Body of pancreas (tissue), 4 donors: ENCODE measurements at regions not wholly inside any gene's neighbourhood (a gene's known extent, or its start where the extent isn't known, plus 50 kb on each side); places are given as distances from the start of the nearest gene placed in this dataset.

Experiments
- POLR2A ChIP-seq, 3 donors: fragments of 450-650 bp; IDR thresholded peaks; one replicate each; pipeline ENCODE4 v1.6.1; 2016; ENCODE audit warnings: antibody characterized with exemption in 3 of 3, mild to moderate bottlenecking in 2 of 3
- TF ChIP-seq, protein P1 (sequence below), 7 experiments: fragments of 450-650 bp in 4 of 7; fragments of 200-600 bp in 3 of 7; sonication (generic) in 3 of 7; IDR thresholded peaks; one replicate each; pipeline ENCODE4 v1.5.1; 2016 to 2019; ENCODE audit warnings: antibody characterized with exemption in 7 of 7

- TF ChIP-seq, protein P1, sequence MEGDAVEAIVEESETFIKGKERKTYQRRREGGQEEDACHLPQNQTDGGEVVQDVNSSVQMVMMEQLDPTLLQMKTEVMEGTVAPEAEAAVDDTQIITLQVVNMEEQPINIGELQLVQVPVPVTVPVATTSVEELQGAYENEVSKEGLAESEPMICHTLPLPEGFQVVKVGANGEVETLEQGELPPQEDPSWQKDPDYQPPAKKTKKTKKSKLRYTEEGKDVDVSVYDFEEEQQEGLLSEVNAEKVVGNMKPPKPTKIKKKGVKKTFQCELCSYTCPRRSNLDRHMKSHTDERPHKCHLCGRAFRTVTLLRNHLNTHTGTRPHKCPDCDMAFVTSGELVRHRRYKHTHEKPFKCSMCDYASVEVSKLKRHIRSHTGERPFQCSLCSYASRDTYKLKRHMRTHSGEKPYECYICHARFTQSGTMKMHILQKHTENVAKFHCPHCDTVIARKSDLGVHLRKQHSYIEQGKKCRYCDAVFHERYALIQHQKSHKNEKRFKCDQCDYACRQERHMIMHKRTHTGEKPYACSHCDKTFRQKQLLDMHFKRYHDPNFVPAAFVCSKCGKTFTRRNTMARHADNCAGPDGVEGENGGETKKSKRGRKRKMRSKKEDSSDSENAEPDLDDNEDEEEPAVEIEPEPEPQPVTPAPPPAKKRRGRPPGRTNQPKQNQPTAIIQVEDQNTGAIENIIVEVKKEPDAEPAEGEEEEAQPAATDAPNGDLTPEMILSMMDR (IDR thresholded peaks at IDR 0.05): no peak
- TF ChIP-seq POLR2A (IDR thresholded peaks at IDR 0.05): no peak
Observed at GRCh38 chr20:20920433-20920832, 185.7 kb downstream of the LINC00237 start.
